B cell (primary cell): ENCODE measurements at regions not wholly inside any gene's neighbourhood (a gene's known extent, or its start where the extent isn't known, plus 50 kb on each side); places are given as distances from the start of the nearest gene placed in this dataset.

Experiments
- EZH2 ChIP-seq: IDR thresholded peaks from 2 replicates; pipeline ENCODE4 v1.6.1; 2012; ENCODE audit warnings: borderline replicate concordance, low read depth, mild to moderate bottlenecking, moderate library complexity, low read length; ENCODE audit not compliant: insufficient read depth, poor library complexity, severe bottlenecking
- TF ChIP-seq, protein P1 (sequence below): fragments of 200-600 bp; IDR thresholded peaks from one replicate; pipeline ENCODE4 v1.8.0; 2022; ENCODE audit warnings: antibody characterized with exemption, mild to moderate bottlenecking

DNA sequence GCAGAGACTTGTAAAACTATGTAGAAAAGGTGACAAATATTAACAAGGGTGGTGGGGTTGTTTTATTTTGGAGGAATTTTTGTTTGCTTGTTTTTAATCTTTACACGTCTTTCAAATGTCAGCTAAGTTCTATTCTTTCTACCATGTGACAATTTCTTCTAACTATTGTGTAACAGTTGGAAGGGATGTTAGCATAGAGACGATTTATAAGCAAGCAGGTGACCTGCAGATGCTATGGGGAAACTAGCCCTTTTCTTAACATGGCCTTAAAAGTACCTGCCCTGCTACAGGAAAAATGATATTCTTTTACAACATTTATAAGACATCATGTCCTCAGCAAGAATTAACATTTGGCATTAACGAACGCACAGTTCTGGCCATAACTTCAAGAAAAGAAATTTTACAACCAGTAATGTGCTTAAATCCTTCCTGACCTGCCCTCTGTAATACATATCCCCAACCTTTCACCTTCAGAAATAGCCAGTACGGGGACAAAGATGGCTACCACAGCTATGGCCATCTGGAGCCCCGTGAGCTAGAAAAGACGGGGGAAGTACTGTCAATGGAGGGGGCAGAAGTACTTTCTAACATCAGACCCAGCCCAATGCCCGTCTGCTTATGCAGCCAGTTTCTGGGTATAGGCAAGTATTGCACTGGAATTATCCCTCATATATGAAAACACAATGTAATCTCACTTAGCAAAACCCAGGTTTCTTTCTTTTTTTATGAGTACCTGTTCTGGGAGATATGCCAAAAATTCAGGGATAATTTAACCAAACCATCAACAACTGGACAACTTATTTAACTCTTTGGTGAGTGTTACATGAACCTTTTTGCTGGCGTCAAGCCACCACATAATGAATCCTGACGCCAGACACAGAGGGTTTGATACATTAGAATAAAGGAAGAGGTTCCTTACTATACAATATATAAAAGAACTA lies 67.7 kb upstream of the NR2F2 start:
- TF ChIP-seq, protein P1, sequence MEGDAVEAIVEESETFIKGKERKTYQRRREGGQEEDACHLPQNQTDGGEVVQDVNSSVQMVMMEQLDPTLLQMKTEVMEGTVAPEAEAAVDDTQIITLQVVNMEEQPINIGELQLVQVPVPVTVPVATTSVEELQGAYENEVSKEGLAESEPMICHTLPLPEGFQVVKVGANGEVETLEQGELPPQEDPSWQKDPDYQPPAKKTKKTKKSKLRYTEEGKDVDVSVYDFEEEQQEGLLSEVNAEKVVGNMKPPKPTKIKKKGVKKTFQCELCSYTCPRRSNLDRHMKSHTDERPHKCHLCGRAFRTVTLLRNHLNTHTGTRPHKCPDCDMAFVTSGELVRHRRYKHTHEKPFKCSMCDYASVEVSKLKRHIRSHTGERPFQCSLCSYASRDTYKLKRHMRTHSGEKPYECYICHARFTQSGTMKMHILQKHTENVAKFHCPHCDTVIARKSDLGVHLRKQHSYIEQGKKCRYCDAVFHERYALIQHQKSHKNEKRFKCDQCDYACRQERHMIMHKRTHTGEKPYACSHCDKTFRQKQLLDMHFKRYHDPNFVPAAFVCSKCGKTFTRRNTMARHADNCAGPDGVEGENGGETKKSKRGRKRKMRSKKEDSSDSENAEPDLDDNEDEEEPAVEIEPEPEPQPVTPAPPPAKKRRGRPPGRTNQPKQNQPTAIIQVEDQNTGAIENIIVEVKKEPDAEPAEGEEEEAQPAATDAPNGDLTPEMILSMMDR, result no peak
- no peak for TF ChIP-seq EZH2
